ENCODE measurements at regions not wholly inside any gene's neighbourhood (a gene's known extent, or its start where the extent isn't known, plus 50 kb on each side); places are given as distances from the start of the nearest gene placed in this dataset.

GRCh38 chr3:43210049-43211027 lies 76.0 kb upstream of the SNRK start:
- H3K4me3 ChIP-seq (replicated peaks; ENCODE audit: low read depth, low read length) = no peak overlapping the region
- no peak for DNase-seq (ENCODE audit: extremely low read depth, low read depth)
- TF ChIP-seq CTCF (IDR thresholded peaks at IDR 0.05; ENCODE audit: low read depth, low read length, missing control alignments) = no peak

- no peak for DNase-seq (ENCODE audit: extremely low read depth, low read depth)
- TF ChIP-seq CTCF (IDR thresholded peaks at IDR 0.05; ENCODE audit: low read depth, low read length, missing control alignments) = no peak
- H3K4me3 ChIP-seq (replicated peaks; ENCODE audit: low read depth, low read length) = no peak overlapping the region
These were observed 78.7 kb upstream of the SNRK start for GRCh38 chr3:43207628-43208085.

- TF ChIP-seq CTCF (IDR thresholded peaks at IDR 0.05; ENCODE audit: low read depth, low read length, missing control alignments) = no peak
- no peak overlapping the region for H3K4me3 ChIP-seq (replicated peaks; ENCODE audit: low read depth, low read length)
- DNase-seq (ENCODE audit: extremely low read depth, low read depth) = no peak
These were observed 79.7 kb upstream of the SNRK start for GRCh38 chr3:43206632-43207031.

GRCh38 chr3:43206105-43206504 lies 80.2 kb upstream of the SNRK start:
- TF ChIP-seq CTCF (IDR thresholded peaks at IDR 0.05; ENCODE audit: low read depth, low read length, missing control alignments) = no peak
- DNase-seq (ENCODE audit: extremely low read depth, low read depth) = no peak
- H3K4me3 ChIP-seq (replicated peaks; ENCODE audit: low read depth, low read length) = no peak overlapping the region

- H3K4me3 ChIP-seq (replicated peaks; ENCODE audit: low read depth, low read length) = no peak overlapping the region
- DNase-seq (ENCODE audit: extremely low read depth, low read depth) = no peak
- TF ChIP-seq CTCF (IDR thresholded peaks at IDR 0.05; ENCODE audit: low read depth, low read length, missing control alignments) = no peak
These were observed 83.3 kb upstream of the SNRK start for GRCh38 chr3:43203022-43203421.

DNA sequence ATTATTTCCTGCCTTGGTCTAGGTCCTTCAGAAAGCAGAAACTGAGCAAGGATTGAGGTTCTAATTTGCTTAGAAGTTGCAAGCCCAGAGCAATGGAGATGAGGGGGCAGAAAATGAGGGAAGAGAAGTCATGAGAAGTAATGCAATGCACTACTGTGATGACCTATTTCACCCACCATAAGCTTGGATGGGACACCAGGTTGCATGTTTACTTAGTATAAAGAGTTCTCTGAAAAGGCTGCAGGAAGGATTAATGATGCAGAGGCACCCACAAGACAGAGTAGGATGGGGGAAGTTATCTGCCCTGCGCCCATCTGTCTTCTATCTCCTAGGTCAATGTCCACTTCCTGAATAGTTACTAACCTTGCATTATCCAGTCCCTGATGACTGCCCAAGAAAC lies 84.8 kb upstream of the SNRK start:
- DNase-seq (ENCODE audit: extremely low read depth, low read depth) = no peak
- no peak overlapping the region for H3K4me3 ChIP-seq (replicated peaks; ENCODE audit: low read depth, low read length)
- TF ChIP-seq CTCF (IDR thresholded peaks at IDR 0.05; ENCODE audit: low read depth, low read length, missing control alignments) = no peak

Measured in HFF-Myc (cell line).